ENCODE measurements at regions not wholly inside any gene's neighbourhood (a gene's known extent, or its start where the extent isn't known, plus 50 kb on each side); places are given as distances from the start of the nearest gene placed in this dataset.

DNA sequence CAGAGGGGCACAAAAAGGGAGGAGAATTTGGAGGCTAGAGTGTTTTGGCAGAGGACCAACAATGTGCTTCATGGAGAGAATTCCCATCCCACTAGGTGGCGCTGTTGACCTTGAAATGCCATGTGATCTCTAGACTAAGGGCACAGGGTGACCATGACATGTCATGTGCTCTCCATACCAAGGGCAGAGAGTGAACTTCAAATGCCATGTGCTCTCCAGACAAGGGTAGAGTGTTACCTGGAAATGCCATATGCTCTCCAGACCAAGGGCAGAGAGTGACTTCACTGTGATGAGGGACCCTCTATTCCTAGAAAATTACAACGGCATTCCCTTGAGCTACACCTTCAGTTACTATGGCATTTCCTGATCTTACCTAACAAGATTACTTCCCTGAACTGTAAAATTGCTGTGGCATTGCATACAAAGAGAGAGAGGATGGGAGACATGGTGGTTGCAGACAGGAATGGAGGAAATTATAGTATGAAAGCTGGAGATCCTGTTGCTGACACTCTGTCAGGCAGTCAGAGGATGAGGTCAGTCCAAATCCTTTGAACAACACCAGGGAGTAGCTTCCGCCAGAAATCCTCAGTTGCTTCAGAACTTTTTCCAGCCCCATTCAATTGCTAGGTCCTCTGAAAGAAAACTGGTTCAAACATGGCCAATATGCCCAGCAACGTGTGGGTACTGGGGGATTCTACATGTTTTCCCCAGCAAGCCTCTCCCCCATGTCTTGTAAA, 60.9 kb upstream of the ACSM6 start:
- TF ChIP-seq EZH2 (IDR thresholded peaks at IDR 0.05) (no peak), POLR2AphosphoS5 (IDR thresholded peaks at IDR 0.05; ENCODE audit: borderline replicate concordance, low read depth, low read length) (no peak), FOXP2 (optimal IDR thresholded peaks at IDR 0.05; ENCODE audit: control extremely low read depth, extremely low read length, insufficient read depth) (no peak)
